ENCODE measurements at regions not wholly inside any gene's neighbourhood (a gene's known extent, or its start where the extent isn't known, plus 50 kb on each side); places are given as distances from the start of the nearest gene placed in this dataset.

- TF ChIP-seq, protein P1, sequence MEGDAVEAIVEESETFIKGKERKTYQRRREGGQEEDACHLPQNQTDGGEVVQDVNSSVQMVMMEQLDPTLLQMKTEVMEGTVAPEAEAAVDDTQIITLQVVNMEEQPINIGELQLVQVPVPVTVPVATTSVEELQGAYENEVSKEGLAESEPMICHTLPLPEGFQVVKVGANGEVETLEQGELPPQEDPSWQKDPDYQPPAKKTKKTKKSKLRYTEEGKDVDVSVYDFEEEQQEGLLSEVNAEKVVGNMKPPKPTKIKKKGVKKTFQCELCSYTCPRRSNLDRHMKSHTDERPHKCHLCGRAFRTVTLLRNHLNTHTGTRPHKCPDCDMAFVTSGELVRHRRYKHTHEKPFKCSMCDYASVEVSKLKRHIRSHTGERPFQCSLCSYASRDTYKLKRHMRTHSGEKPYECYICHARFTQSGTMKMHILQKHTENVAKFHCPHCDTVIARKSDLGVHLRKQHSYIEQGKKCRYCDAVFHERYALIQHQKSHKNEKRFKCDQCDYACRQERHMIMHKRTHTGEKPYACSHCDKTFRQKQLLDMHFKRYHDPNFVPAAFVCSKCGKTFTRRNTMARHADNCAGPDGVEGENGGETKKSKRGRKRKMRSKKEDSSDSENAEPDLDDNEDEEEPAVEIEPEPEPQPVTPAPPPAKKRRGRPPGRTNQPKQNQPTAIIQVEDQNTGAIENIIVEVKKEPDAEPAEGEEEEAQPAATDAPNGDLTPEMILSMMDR (IDR thresholded peaks at IDR 0.05; ENCODE audit: insufficient read depth, low read length, missing control alignments) = no peak
- DNase-seq (ENCODE audit: low read depth, low spot score) = no peak
- POLR2A ChIA-PET = no interaction called here
- H3K4me3 ChIP-seq (ENCODE audit: low read depth, low read length) = no peak overlapping the region
- CTCF ChIA-PET = no interaction called here
Measured at GRCh38 chr5:26321278-26321677, 717.1 kb downstream of the CDH9 start.

DNA sequence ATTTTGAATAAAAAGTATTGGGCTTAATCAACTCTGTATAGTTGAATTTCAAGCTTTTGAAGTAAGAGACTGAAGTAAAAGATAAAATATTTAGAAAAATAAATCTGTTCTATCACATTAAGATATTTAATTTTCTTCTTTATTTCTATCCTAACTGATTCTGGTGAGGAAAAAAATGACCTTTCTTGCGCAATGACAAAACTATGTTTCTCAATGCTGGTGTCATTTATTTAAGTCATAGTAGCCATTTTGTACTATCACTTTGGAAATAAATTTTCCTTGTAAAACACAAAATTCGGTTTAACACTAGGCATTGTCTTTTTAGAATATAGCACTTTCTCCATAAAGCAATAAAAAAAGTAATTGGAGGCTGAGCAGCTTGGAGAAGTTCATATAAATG, 728.0 kb downstream of the CDH9 start:
- CTCF ChIA-PET = no interaction called here
- POLR2A ChIA-PET = no interaction called here
- no peak for DNase-seq (ENCODE audit: low read depth, low spot score)
- H3K4me3 ChIP-seq (ENCODE audit: low read depth, low read length) = no peak overlapping the region
- TF ChIP-seq, protein P1 (IDR thresholded peaks at IDR 0.05; ENCODE audit: insufficient read depth, low read length, missing control alignments) = no peak

- no peak for DNase-seq (ENCODE audit: low read depth, low spot score)
- CTCF ChIA-PET = no interaction called here
- POLR2A ChIA-PET = no interaction called here
- H3K4me3 ChIP-seq (ENCODE audit: low read depth, low read length) = no peak overlapping the region
- TF ChIP-seq, protein P1 (IDR thresholded peaks at IDR 0.05; ENCODE audit: insufficient read depth, low read length, missing control alignments) = no peak
Measured at GRCh38 chr5:26295541-26295940, 742.8 kb downstream of the CDH9 start.

- no peak overlapping the region for H3K4me3 ChIP-seq (ENCODE audit: low read depth, low read length)
- TF ChIP-seq, protein P1 (IDR thresholded peaks at IDR 0.05; ENCODE audit: insufficient read depth, low read length, missing control alignments) = no peak
- ChIA-PET CTCF (no interaction called here), POLR2A (no interaction called here)
- no peak for DNase-seq (ENCODE audit: low read depth, low spot score)
Measured at GRCh38 chr5:26282190-26282589, 756.2 kb downstream of the CDH9 start.

- no peak for DNase-seq (ENCODE audit: low read depth, low spot score)
- CTCF ChIA-PET = no interaction called here
- TF ChIP-seq, protein P1 (IDR thresholded peaks at IDR 0.05; ENCODE audit: insufficient read depth, low read length, missing control alignments) = no peak
- POLR2A ChIA-PET = no interaction called here
- no peak overlapping the region for H3K4me3 ChIP-seq (ENCODE audit: low read depth, low read length)
Measured at GRCh38 chr5:26278078-26278477, 760.3 kb downstream of the CDH9 start.

DNA sequence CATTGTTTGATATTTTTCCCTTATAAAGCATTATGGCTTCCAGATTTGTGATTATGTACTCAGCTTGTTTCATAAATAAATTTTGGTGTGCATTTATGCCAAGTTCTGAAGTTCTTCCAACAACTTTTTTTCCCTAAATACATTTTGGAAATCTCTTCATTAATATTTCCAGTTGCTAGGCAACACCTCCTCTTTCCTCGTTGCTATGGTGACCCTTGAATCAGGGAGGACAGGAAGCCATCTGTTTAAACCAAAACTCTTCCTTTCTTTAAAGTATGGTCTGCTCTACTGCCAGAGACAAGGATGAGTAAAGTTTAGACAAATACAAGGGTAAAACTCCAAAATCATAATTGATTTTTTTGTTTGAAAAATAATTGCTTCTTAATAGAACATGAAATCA, 779.3 kb downstream of the CDH9 start:
- TF ChIP-seq, protein P1 (IDR thresholded peaks at IDR 0.05; ENCODE audit: insufficient read depth, low read length, missing control alignments) = no peak
- no peak overlapping the region for H3K4me3 ChIP-seq (ENCODE audit: low read depth, low read length)
- no peak for DNase-seq (ENCODE audit: low read depth, low spot score)
- ChIA-PET CTCF (no interaction called here), POLR2A (no interaction called here)

Data from AG04449 (cell line).